ENCODE measurements at regions not wholly inside any gene's neighbourhood (a gene's known extent, or its start where the extent isn't known, plus 50 kb on each side); places are given as distances from the start of the nearest gene placed in this dataset.
"Not testable (repeated sequence)": the region's sequence is repeated elsewhere in the genome, so short reads cannot be mapped to it uniquely, and the experiment has no call there.

DNA sequence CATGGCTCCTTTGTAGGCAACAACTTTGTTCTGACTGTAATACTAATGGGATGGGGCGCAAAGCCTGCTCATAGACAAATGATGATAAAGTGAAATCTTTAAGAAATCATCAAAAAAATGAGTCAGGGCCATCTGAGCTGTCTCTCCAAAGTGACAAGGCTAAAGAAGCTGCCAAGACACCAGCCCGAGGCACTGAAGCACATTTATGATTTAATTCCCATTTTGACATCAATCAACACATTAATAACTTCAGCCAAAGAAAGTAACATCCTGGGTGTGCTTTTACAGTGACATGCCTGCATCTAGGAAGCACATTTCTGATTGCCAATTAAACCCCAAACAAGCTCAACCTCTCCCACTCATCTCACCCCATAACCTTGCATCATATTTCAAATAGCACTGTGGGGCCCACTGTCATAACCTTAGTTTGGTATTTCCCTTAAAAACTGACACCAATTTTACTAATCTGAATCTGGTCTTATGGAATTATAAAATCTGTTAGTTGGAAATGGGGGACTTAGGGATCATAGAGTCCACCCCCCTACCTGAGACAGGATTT is 676.6 kb downstream of the TOX3 start:
- in situ Hi-C loops (cut with HindIII; ENCODE audit: low pct_unique_long_range_greater_than_20kb, low sequenced_read_pairs) = no loop called here
- no peak for DNase-seq (ENCODE audit: low read depth)

- in situ Hi-C loops (cut with HindIII; ENCODE audit: low pct_unique_long_range_greater_than_20kb, low sequenced_read_pairs) = no loop called here
- DNase-seq (ENCODE audit: low read depth) = no peak
These were observed 677.8 kb downstream of the TOX3 start for GRCh38 chr16:51869176-51869575.

GRCh38 chr16:51868631-51869030 is 678.3 kb downstream of the TOX3 start:
- in situ Hi-C loops (cut with HindIII; ENCODE audit: low pct_unique_long_range_greater_than_20kb, low sequenced_read_pairs) = no loop called here
- no peak for DNase-seq (ENCODE audit: low read depth)

- DNase-seq (ENCODE audit: low read depth) = no peak
- in situ Hi-C loops (cut with HindIII; ENCODE audit: low pct_unique_long_range_greater_than_20kb, low sequenced_read_pairs) = no loop called here
These were observed 679.4 kb downstream of the TOX3 start for GRCh38 chr16:51867386-51868065.

- in situ Hi-C loops (cut with HindIII; ENCODE audit: low pct_unique_long_range_greater_than_20kb, low sequenced_read_pairs) = no loop called here
- no peak for DNase-seq (ENCODE audit: low read depth)
These were observed 682.4 kb downstream of the TOX3 start for GRCh38 chr16:51864575-51864974.

DNA sequence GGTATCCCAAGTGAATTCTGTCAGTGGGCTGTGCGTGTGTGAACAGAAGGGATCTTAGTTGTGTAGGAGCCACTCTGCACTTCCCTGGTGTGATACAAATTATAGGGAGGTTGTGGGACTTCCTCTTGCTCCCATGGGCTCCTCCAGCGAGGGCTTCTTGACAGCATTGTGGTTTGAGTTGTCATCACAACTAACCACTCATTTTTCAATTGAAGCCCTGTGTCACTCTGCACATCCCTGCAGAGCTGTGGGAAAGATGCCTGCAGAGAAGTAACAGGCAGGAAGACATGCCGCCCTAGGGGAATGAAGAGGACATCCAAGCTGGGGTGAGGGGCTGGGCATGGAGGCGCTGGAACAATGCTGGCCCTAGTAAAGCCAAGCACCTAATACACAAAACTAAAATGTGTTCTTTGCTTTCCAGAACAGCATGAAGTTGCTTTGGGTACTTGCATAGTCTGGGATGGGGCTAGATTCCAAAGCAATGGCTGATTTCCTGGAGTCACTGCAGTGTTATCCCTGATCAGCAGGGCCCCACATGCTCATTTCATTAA is 692.5 kb downstream of the TOX3 start:
- in situ Hi-C loops (cut with HindIII; ENCODE audit: low pct_unique_long_range_greater_than_20kb, low sequenced_read_pairs) = no loop called here
- DNase-seq (ENCODE audit: low read depth) = no peak

DNA sequence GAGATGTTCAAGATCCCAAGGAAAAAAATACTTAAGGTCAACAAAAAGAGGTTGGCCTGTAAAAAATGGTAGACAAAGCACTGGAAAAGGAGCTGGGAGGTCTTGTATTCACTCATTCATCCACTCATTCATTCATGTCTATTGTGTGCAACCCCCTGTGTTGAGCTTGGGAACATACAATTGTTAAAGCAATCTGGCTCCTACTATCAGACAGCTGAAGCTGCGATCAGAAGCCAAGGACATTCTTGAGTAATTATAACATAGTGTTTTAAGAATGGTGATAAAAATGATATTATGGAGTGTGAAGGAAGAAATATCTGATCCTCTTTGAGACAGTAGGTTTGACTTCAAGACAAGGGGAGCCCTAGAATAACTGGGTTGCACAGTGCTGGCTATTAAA is 693.4 kb downstream of the TOX3 start:
- in situ Hi-C loops (cut with HindIII; ENCODE audit: low pct_unique_long_range_greater_than_20kb, low sequenced_read_pairs) = no loop called here
- no peak for DNase-seq (ENCODE audit: low read depth)

DNA sequence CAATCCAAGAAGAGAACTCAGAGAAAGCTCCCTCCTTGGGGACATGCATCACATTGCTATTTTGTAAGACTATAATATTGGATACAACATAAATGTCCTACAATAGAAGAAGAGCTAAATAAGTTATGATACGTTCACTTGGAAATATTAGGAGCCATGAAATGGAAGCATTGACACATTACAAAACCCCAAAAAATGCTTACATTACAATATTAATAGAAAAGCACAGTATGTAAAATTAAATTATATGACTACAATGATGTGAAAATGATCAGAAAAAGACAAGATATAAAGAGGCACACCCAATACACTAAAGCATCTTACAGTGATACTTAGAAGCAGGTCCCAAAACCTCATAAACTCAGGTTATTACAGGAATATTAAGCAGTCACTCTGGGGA is 694.1 kb downstream of the TOX3 start:
- in situ Hi-C loops (cut with HindIII; ENCODE audit: low pct_unique_long_range_greater_than_20kb, low sequenced_read_pairs) = no loop called here
- no peak for DNase-seq (ENCODE audit: low read depth)

DNA sequence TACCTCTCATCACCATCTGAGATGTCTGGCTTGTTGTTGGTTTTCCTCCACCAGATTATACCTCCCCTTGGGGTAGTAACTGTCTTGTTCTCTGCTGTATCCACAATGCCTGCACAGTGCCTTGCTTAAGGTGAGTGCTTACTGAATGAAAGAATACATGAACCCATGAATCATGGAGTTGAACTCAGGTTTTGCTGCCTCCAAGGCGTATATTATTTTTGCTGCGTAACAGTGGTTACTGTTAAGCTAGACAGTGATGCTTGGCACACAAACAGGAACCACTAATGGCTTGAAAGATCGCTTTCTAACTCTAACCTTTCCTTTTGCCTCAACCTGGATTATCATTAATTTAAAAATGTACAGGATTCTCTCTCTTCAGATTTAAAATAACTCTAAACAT is 695.8 kb downstream of the TOX3 start:
- in situ Hi-C loops (cut with HindIII; ENCODE audit: low pct_unique_long_range_greater_than_20kb, low sequenced_read_pairs) = no loop called here
- no peak for DNase-seq (ENCODE audit: low read depth)

DNA sequence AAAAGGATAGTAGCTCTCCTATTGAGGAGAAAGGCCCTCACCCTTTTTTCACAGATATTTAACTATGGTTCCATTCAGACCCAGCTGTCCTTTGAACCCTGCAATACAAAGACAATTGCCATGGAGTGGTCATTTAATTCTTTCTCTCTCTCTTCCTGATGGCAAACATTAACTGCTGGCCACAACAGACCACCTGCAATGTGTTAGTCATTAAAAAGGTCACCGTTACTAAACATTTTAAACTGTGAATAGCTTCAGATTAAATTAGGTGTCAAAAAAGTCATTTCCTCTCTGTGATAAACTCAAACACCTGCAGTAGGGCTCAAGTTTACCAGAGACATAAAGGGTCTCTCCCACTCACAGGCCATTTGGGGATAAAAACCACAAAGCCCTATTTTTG is 697.2 kb downstream of the TOX3 start:
- peak; percentile 9 for DNase-seq (ENCODE audit: low read depth)
- in situ Hi-C loops (cut with HindIII; ENCODE audit: low pct_unique_long_range_greater_than_20kb, low sequenced_read_pairs) = no loop called here

DNA sequence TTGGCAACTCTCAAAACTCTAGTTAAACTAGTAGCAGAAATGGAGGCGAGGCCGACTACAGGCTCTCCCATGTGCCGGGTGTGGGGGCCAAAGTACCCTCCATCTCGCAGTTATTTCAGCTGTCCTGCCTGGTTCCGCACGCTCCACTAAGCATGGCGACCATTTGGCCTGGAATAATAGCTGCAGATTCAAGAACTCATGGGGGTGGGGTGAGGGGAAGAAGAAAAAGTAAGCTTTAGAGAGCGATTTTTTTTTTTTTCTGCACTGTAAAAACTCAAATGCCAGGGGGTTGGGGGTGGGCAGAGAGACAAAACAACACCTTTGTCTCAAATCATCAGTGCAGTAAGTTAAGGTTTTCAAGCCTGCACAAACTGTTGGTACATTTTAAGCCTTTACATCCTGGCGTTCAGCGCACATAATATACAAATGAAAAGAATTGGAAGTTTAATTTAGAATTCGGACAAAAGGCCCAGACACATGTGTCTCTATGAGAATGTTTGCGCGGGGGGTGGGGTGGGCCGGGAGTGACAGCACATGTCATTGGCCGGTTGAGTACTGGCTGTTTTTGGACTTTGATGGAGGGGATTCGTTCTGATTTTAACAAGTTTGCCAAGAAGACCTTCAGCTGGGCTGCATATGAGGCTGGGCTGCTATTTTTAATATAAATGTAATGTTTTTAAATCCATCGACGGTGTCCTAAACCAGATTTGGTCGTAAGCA is 694.7 kb upstream of the SALL1 start:
- DNase-seq (ENCODE audit: low read depth) = peak; percentile 59
- in situ Hi-C loops (cut with HindIII; ENCODE audit: low pct_unique_long_range_greater_than_20kb, low sequenced_read_pairs) = no loop called here

DNA sequence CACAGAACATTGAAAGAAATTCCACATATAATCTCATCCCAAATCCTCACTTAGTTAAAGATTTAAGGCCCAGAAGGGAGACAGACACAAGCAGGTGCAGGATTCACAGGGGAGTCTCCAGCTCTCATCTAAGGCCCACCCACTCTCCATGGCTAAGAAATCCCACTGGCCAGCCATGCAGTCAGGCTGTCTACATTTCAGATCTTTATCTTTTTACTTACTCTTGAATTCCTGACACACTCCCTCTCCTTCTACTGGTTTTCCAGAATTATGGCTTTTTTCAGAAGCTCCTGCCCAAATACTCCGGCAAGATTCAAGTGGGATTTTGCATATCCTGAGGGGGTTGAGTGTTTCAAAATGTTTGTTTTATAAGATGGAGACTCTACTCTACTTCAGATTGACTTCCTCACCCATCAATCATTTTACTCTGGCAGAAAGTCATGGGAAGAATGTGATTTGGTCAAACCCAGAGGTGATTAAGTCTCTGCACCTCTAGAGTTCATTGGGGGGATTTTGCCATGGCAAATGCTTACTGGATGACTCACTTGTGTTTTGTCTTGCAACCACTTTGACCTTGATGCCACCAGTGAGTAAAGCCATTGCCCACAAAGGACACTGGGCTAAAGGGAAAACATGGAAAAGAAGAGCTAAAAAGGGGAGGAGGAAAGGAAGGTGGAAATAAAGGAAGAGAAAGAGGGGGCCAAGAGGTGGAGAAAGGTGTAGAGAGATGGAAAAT is 688.8 kb upstream of the SALL1 start:
- in situ Hi-C loops (cut with HindIII; ENCODE audit: low pct_unique_long_range_greater_than_20kb, low sequenced_read_pairs) = no loop called here
- DNase-seq (ENCODE audit: low read depth) = peak; percentile 93

- DNase-seq (ENCODE audit: low read depth) = no peak
- in situ Hi-C loops (cut with HindIII; ENCODE audit: low pct_unique_long_range_greater_than_20kb, low sequenced_read_pairs) = no loop called here
These were observed 683.7 kb upstream of the SALL1 start for GRCh38 chr16:51834794-51835193.

- in situ Hi-C loops (cut with HindIII; ENCODE audit: low pct_unique_long_range_greater_than_20kb, low sequenced_read_pairs) = no loop called here
- no peak for DNase-seq (ENCODE audit: low read depth)
These were observed 683.1 kb upstream of the SALL1 start for GRCh38 chr16:51834133-51834532.

DNA sequence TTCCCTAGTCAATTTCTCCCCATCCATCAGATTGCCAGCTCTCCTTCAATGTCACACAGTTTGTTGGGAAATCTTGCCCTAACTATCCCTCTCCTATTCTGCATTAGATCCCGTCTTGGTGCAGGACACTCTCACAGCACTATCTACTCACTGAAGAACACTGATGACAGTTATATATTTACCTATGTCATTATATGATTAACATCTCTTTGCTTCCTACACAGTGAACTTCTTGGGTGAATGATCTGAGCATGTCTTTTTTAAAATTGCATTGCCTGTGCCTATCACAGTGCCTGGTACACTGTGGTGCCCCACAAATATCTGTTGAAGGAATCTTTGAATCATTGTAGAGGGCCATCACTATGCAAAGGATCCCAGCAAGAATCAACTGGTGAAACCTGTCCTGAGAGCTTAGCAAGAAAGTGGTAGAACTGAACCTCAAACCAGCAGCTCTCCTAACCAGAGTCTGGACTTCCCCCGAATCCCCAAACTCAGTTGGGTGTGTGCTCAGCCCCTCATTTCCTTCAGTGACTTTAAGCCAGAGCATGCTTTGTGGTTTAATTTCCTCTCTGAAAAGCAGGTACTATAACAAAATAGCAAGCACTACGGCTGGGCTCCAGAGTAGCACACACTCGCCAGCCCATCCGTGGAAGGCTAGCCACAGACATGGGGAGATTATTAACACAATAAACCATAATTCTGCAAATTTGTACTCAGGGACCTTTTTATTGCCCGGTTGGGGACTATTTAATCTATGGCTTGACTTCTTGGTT is 680.7 kb upstream of the SALL1 start:
- DNase-seq (ENCODE audit: low read depth) = no peak
- in situ Hi-C loops (cut with HindIII; ENCODE audit: low pct_unique_long_range_greater_than_20kb, low sequenced_read_pairs) = no loop called here

DNA sequence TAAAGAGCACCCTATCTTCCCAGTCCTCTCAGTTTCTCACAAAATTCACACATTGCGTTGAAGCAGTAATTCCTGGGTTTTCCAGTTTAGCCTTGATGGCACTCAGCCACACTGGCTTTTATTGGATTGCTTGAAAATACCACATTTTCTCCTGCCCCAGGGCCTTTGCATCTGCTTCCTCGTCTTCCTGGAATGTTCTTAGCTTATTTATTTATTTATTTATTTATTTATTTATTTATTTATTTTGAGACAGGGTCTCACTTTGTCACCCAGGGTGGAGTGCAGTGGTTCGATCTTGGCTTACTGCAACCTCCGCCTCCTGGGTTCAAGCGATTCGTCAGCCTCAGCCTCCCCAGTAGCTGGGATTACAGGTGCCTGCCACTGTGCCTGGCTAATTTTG is 680.0 kb upstream of the SALL1 start:
- not testable (repeated sequence) for DNase-seq (ENCODE audit: low read depth)

GRCh38 chr16:51825779-51826178 is 674.7 kb upstream of the SALL1 start:
- in situ Hi-C loops (cut with HindIII; ENCODE audit: low pct_unique_long_range_greater_than_20kb, low sequenced_read_pairs) = no loop called here

More for the DNA sequence above, 680.0 kb upstream of the SALL1 start:
- in situ Hi-C loops (cut with HindIII; ENCODE audit: low pct_unique_long_range_greater_than_20kb, low sequenced_read_pairs) = not testable (repeated sequence)

DNA sequence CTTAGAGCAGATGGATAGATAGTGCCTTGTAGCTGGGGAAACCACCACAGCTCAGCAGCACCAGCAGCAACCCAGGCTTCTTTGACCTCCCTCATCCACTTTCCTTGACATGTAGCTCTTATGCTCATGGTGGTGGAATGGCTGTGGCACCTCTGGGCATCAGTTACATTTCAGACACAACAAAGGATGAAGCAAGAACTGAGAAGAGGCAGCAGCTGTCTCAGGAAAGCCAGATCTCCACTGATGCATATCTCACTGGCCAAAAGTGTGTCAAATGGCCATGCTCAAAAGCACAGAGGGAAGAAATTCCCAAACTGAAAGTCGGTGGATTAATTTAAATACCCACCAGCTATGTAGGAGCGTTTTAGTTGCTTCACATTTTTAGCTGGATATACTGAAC is 671.4 kb upstream of the SALL1 start:
- in situ Hi-C loops (cut with HindIII; ENCODE audit: low pct_unique_long_range_greater_than_20kb, low sequenced_read_pairs) = no loop called here
- DNase-seq (ENCODE audit: low read depth) = no peak

More at GRCh38 chr16:51825779-51826178, 674.7 kb upstream of the SALL1 start:
- DNase-seq (ENCODE audit: low read depth) = no peak
